HEK293T (cell line): ENCODE measurements at regions not wholly inside any gene's neighbourhood (a gene's known extent, or its start where the extent isn't known, plus 50 kb on each side); places are given as distances from the start of the nearest gene placed in this dataset.
"Not testable (repeated sequence)": the region's sequence is repeated elsewhere in the genome, so short reads cannot be mapped to it uniquely, and the experiment has no call there.

Experiments
- CTCF ChIA-PET: fragments of 350-600 bp; formaldehyde crosslinking; extraction: SDS; loops from one replicate; lab custom pipeline; 2021; ENCODE audit warnings: antibody characterized with exemption, inconsistent platforms; lab: Yijun Ruan, JAX
- POLR2A ChIA-PET: fragments of 350-600 bp; formaldehyde crosslinking; extraction: SDS; loops from one replicate; lab custom pipeline; 2020; ENCODE audit warnings: antibody characterized with exemption, inconsistent platforms; lab: Yijun Ruan, JAX
- DNase-seq: peaks from one replicate; pipeline ENCODE4 v3.0.0; 2012; ENCODE audit warnings: mixed read lengths; ENCODE audit errors: extremely low spot score
- ARNT ChIP-seq: fragments of 450-650 bp; IDR thresholded peaks from 2 replicates; pipeline ENCODE4 v1.6.1; 2017; ENCODE audit warnings: mild to moderate bottlenecking
- BHLHE40 ChIP-seq: fragments of 450-650 bp; IDR thresholded peaks from 2 replicates; pipeline ENCODE4 v1.6.1; 2016; ENCODE audit warnings: mild to moderate bottlenecking, moderate library complexity, borderline replicate concordance
- CTBP1 ChIP-seq: fragments of 450-650 bp; IDR thresholded peaks from 2 replicates; pipeline ENCODE4 v1.6.1; 2016; ENCODE audit warnings: borderline replicate concordance
- ELF4 ChIP-seq: fragments of 450-650 bp; IDR thresholded peaks from 2 replicates; pipeline ENCODE4 v1.6.1; 2017; ENCODE audit warnings: antibody characterized with exemption
- FOXA1 ChIP-seq: fragments of 450-650 bp; IDR thresholded peaks from 2 replicates; pipeline ENCODE4 v1.6.1; 2016; ENCODE audit warnings: mild to moderate bottlenecking
- FOXK2 ChIP-seq: fragments of 450-650 bp; IDR thresholded peaks from 2 replicates; pipeline ENCODE4 v1.6.1; 2016; ENCODE audit warnings: mild to moderate bottlenecking
- FOXM1 ChIP-seq: fragments of 450-650 bp; IDR thresholded peaks from 2 replicates; pipeline ENCODE4 v1.6.1; 2017; ENCODE audit warnings: mild to moderate bottlenecking, borderline replicate concordance
- HDGF ChIP-seq: fragments of 450-650 bp; IDR thresholded peaks from 2 replicates; pipeline ENCODE4 v1.6.1; 2017; ENCODE audit warnings: antibody characterized with exemption, borderline replicate concordance
- L3MBTL2 ChIP-seq: fragments of 450-650 bp; conservative IDR thresholded peaks from 2 replicates; pipeline ENCODE4 v1.6.1; 2016; ENCODE audit warnings: mild to moderate bottlenecking
- LEF1 ChIP-seq: fragments of 450-650 bp; IDR thresholded peaks from 2 replicates; pipeline ENCODE4 v1.6.1; 2017; ENCODE audit warnings: mild to moderate bottlenecking, borderline replicate concordance
- NFRKB ChIP-seq: fragments of 450-650 bp; IDR thresholded peaks from 2 replicates; pipeline ENCODE4 v1.6.1; 2016; ENCODE audit warnings: mild to moderate bottlenecking, moderate library complexity
- PKNOX1 ChIP-seq: fragments of 450-650 bp; IDR thresholded peaks from 2 replicates; pipeline ENCODE4 v1.6.1; 2016
- SP1 ChIP-seq: fragments of 450-650 bp; IDR thresholded peaks from 2 replicates; pipeline ENCODE4 v1.6.1; 2017
- SUZ12 ChIP-seq: fragments of 450-650 bp; IDR thresholded peaks from 2 replicates; pipeline ENCODE4 v1.6.1; 2016; ENCODE audit warnings: mild to moderate bottlenecking
- TARDBP ChIP-seq: fragments of 450-650 bp; IDR thresholded peaks from 2 replicates; pipeline ENCODE4 v1.6.1; 2016
- ZNF384 ChIP-seq: fragments of 450-650 bp; IDR thresholded peaks from 2 replicates; pipeline ENCODE4 v1.6.1; 2016

DNA sequence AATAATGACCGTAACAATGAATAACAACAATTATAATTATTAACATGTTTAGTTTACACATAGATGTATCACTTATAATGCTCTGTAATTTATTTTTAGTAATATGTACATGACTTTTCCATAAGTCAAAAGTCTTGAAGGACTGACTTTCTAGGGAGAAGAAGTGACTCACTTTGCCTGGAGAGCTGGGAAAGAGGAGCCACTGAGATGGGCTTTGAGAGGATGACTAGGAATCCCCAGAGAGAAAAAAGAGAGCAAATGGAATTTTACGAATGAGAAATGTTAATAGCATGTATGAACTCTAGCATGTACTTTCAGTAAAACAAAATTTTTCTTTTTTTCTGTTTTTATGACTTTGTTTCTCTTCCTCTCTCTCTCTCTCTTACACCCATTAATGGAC lies 67.8 kb upstream of the RALY start:
- TF ChIP-seq NFRKB (no peak), ZNF384 (no peak), TARDBP (no peak), FOXA1 (no peak), LEF1 (no peak), L3MBTL2 (no peak), ARNT (no peak), ELF4 (no peak), SUZ12 (no peak), FOXK2 (no peak), SP1 (no peak), CTBP1 (no peak), FOXM1 (no peak), PKNOX1 (no peak), HDGF (no peak), BHLHE40 (no peak)
- ChIA-PET CTCF (no interaction called here), POLR2A (no interaction called here)
- DNase-seq, result no peak

- no peak for DNase-seq
- ChIA-PET POLR2A (no interaction called here), CTCF (no interaction called here)
- TF ChIP-seq FOXA1 (no peak), SP1 (no peak), FOXM1 (no peak), HDGF (no peak), ARNT (no peak)
These were observed 67.3 kb upstream of the RALY start for GRCh38 chr20:33926425-33926824.

- CTCF ChIA-PET, result interaction anchor here (0.9 to 1.2 kb wide), 2 partner anchors 13 to 19 kb away, joined by 3 to 10 read pairs; no protein-coding TSS in a partner anchor
These were observed 66.0 kb upstream of the RALY start for GRCh38 chr20:33927724-33928123.

GRCh38 chr20:33929917-33930316 lies 63.8 kb upstream of the RALY start:
- CTCF ChIA-PET, result interaction anchor here (0.8 to 1.0 kb wide), 2 partner anchors 9 to 64 kb away, joined by 3 read pairs; partner anchors contain the start of gene RALY
- no peak for DNase-seq
- TF ChIP-seq LEF1, result no peak
- no peak for TF ChIP-seq BHLHE40
- TF ChIP-seq HDGF, result no peak
- POLR2A ChIA-PET, result no interaction called here

More at GRCh38 chr20:33927724-33928123, 66.0 kb upstream of the RALY start:
- TF ChIP-seq ZNF384, result no peak
- TF ChIP-seq CTBP1, result no peak
- TF ChIP-seq HDGF, result no peak
- no peak for TF ChIP-seq PKNOX1
- no peak for TF ChIP-seq FOXM1
- no peak for TF ChIP-seq ARNT
- no peak for TF ChIP-seq SP1
- no peak for TF ChIP-seq SUZ12
- TF ChIP-seq L3MBTL2, result no peak
- POLR2A ChIA-PET, result no interaction called here
- no peak for DNase-seq

GRCh38 chr20:33933469-33933909 lies 60.2 kb upstream of the RALY start:
- CTCF ChIA-PET, result interaction anchor here (1.3 kb wide), 1 partner anchor 135 kb away, joined by 6 read pairs; no protein-coding TSS in a partner anchor
- POLR2A ChIA-PET, result no interaction called here
- DNase-seq, result peak; percentile 60
- TF ChIP-seq PKNOX1 (no peak), FOXA1 (no peak), HDGF (no peak), NFRKB (no peak), ARNT (no peak)

- CTCF ChIA-PET, result interaction anchor here (0.6 kb wide), 1 partner anchor 172 kb away, joined by 6 read pairs; no protein-coding TSS in a partner anchor
- TF ChIP-seq SP1 (no peak), TARDBP (no peak), SUZ12 (no peak), ZNF384 (no peak), ARNT (no peak), FOXK2 (no peak), HDGF (no peak), FOXA1 (no peak), CTBP1 (no peak), NFRKB (no peak), LEF1 (no peak)
- no peak for DNase-seq
- POLR2A ChIA-PET, result no interaction called here
These were observed 57.1 kb upstream of the RALY start for GRCh38 chr20:33936656-33937055.

GRCh38 chr20:33939031-33939430 lies 54.7 kb upstream of the RALY start:
- POLR2A ChIA-PET, DNase-seq, CTCF ChIA-PET: not testable (repeated sequence)

DNA sequence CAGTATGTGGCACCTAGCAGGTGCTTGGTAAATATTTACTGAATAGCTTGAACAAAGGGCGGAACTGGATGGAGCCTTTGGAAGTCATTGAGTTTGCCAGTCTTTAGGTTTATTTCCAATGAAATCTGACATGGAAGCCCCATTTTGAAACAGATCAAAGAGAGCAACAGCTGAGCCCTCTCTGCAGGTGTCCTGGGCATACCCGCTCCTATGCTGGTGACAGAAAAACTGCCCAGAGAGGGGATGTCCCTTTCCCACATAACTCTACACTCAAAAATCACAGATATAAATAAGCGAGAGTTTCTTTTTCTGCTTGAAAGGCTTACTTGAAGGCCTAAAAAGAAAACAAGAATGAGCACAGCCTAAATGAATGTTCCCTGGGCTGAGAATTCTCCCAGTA lies 53.0 kb upstream of the RALY start:
- ChIA-PET CTCF (no interaction called here), POLR2A (no interaction called here)
- no peak for TF ChIP-seq L3MBTL2
- TF ChIP-seq FOXM1, result no peak
- TF ChIP-seq BHLHE40, result no peak
- TF ChIP-seq LEF1, result no peak
- TF ChIP-seq ARNT, result no peak
- no peak for TF ChIP-seq PKNOX1
- no peak for TF ChIP-seq FOXK2
- no peak for TF ChIP-seq SP1
- no peak for TF ChIP-seq ZNF384
- no peak for TF ChIP-seq FOXA1
- TF ChIP-seq SUZ12, result no peak
- TF ChIP-seq CTBP1, result no peak
- TF ChIP-seq TARDBP, result no peak
- TF ChIP-seq NFRKB, result no peak
- no peak for TF ChIP-seq ELF4
- TF ChIP-seq HDGF, result no peak
- no peak for DNase-seq
